Activated naive CD8-positive, alpha-beta T cell treated with anti-CD3 and anti-CD28 coated beads, Interleukin-2, amount 10 ng/mL, durations not matched to agents 7 days and 5 days (primary cell): ENCODE measurements at regions not wholly inside any gene's neighbourhood (a gene's known extent, or its start where the extent isn't known, plus 50 kb on each side); places are given as distances from the start of the nearest gene placed in this dataset.
"Not testable (repeated sequence)": the region's sequence is repeated elsewhere in the genome, so short reads cannot be mapped to it uniquely, and the experiment has no call there.

Source experiments
- ATAC-seq: fragments of 150-1000 bp; cut with Tn5 transposase; one replicate; pipeline ENCODE4 v1.10.0; 2021; ENCODE audit warnings: low read depth, moderate library complexity
- POLR2A ChIA-PET: fragments of 350-600 bp; sonication (Branson Sonifier 250); formaldehyde crosslinking; loops from one replicate; lab custom pipeline; 2021; ENCODE audit warnings: antibody characterized with exemption; lab: Charles Lee
- DNase-seq: peaks from one replicate; pipeline ENCODE4 v3.0.0; 2021
- H3K27ac Mint-ChIP-seq: one replicate; pipeline ENCODE4 v1.8.0; 2022; ENCODE audit warnings: mild to moderate bottlenecking, mixed read lengths
- H3K27me3 Mint-ChIP-seq: one replicate; pipeline ENCODE4 v1.8.0; 2022; ENCODE audit warnings: mild to moderate bottlenecking, moderate library complexity, mixed read lengths
- H3K36me3 Mint-ChIP-seq: one replicate; pipeline ENCODE4 v1.8.0; 2021; ENCODE audit warnings: mild to moderate bottlenecking, mixed read lengths
- H3K4me1 Mint-ChIP-seq: one replicate; pipeline ENCODE4 v1.8.0; 2021; ENCODE audit warnings: mixed read lengths
- H3K4me3 Mint-ChIP-seq: one replicate; pipeline ENCODE4 v1.8.0; 2022; ENCODE audit warnings: mild to moderate bottlenecking, moderate library complexity, mixed read lengths
- H3K9me3 Mint-ChIP-seq: one replicate; pipeline ENCODE4 v1.8.0; 2021; ENCODE audit warnings: mixed read lengths

DNA sequence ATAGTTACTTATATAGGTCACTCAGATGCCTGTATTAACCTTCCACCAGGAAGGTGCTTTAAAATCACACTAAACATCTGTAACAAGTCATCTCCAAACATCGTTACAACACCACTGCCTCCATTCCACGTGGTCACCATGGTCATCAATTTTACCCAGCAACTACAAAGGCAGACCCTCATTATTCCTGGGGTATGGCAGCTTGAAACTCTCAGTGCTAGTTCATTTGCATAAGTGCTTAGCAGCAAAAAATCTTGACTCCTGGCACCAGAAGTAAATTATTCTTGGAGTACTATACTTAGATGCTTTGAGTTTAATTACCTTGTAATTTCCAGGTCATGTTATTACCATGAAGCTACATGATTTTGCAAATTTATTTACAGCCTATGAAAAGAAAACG is 250.6 kb downstream of the KBTBD8 start:
- no peaks in the 10 kb centered on the region for H3K36me3 Mint-ChIP-seq
- no peak overlapping the region for H3K4me3 Mint-ChIP-seq
- H3K9me3 Mint-ChIP-seq: peaks cover 7% of the 10 kb centered on the region
- H3K27me3 Mint-ChIP-seq: peaks cover 2% of the 10 kb centered on the region
- ATAC-seq (no peak), DNase-seq (no peak)
- POLR2A ChIA-PET: no interaction called here
- H3K4me1 Mint-ChIP-seq: no peaks in the 10 kb centered on the region
- H3K27ac Mint-ChIP-seq: no peak overlapping the region

DNA sequence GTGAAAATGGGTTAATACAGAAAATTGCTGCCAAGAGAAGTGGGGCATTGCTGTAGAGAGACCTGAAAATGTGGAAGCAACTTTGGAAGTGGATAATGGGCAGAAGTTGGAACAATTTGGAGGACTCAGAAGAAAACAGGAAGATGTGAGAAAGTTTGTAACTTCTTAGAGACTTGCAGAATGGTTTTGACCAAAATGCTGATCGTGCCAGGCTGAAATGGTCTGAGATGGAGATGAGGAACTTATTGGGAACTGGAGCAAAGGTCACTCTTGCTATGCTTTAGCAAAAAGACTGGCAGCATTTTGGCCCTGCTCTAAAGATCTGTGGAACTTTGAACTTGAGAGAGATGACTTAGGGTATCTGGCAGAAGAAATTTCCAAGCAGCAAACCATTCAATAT is 254.8 kb downstream of the KBTBD8 start:
- H3K4me3 Mint-ChIP-seq, H3K27me3 Mint-ChIP-seq, H3K9me3 Mint-ChIP-seq, H3K27ac Mint-ChIP-seq, H3K36me3 Mint-ChIP-seq, POLR2A ChIA-PET, ATAC-seq, H3K4me1 Mint-ChIP-seq, DNase-seq: not testable (repeated sequence)

DNA sequence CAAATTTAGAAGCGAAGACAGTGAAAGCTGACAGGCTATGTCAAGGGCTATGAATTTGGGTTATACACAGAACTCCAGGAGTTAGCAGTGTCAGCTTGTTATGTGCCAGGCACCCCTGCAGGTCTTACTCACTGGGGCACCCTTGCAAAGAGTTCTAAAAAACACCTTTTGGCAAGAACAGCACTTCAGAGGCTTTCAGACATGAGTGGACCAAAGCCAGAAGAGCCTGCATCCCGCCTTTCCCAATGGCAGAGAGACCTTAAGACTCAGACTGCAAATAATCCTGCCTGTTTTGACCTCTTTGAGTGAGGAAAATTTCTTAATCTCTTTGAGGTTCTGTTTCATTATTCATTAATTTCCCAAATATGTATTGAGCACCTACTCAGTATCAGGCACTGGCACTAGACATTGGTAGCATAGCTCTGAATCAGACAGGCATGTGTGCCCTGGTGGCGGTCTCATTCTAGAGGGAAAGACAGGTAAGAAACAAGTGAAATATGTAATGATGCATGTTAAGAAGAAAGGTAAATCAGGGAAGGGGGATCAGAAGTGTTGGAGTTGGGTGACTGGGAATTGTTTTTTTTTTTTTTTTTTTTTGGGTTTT is 280.0 kb downstream of the KBTBD8 start:
- ATAC-seq: no peak
- POLR2A ChIA-PET: interaction anchor here (0.7 kb wide), 1 partner anchor 29 kb away, joined by 3 read pairs; no protein-coding TSS in a partner anchor
- no peak for DNase-seq
- H3K9me3 Mint-ChIP-seq: peaks cover 6% of the 10 kb centered on the region
- H3K36me3 Mint-ChIP-seq: no peaks in the 10 kb centered on the region
- H3K4me3 Mint-ChIP-seq: no peak overlapping the region
- no peak overlapping the region for H3K27ac Mint-ChIP-seq
- no peaks in the 10 kb centered on the region for H3K27me3 Mint-ChIP-seq
- no peaks in the 10 kb centered on the region for H3K4me1 Mint-ChIP-seq

DNA sequence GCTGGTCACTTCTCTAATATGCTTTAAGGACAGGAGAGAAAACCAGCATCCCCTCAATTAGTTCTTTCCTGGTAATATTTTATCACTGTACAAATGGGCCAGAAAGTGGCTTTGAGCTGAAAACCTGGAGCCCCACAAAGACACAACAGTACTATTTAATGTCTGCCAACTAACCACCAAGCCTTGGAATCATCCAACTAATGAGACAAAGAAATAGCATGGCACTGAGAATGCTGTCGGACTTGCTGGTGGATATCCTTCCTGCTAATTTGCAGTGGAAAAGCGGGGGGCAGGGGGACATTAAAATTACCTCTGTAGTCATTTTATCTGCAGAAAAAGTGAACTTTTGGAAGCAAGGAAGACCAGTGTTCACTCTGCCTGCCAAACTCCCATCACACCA is 288.5 kb downstream of the KBTBD8 start:
- no peak for DNase-seq
- no peaks in the 10 kb centered on the region for H3K4me1 Mint-ChIP-seq

DNA sequence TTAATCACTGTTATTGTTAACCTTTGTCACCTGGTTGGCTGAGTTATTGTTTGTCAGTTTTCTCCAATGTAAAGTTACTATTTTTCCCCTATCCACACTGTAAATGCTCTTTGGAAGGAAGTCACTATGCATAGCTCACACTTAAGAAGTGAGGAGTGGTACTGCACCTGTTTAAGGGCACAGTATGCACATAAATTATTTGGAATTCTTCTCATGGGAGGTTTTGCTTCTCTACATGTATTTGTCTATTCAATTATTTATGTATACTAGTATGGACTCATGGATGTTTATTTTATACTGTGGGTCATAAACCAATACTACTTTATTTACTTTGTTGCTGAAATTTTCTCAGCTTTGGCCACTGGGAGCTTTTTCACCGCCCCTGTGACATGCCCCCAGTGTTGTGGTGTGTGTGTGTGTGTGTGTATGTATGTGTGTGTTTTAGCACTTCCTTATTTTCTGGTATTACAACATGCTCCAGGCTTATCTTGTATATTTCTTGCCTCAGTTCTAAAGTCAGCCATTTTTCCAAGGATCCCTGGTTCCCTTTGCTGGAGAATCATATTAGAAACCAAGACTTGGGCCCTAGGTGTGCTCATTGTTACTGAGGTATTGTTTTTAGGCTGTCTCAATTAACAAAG is 290.5 kb downstream of the KBTBD8 start:
- no peaks in the 10 kb centered on the region for H3K36me3 Mint-ChIP-seq
- peaks cover 3% of the 10 kb centered on the region for H3K9me3 Mint-ChIP-seq
- H3K4me1 Mint-ChIP-seq: no peaks in the 10 kb centered on the region
- no peak overlapping the region for H3K4me3 Mint-ChIP-seq
- ATAC-seq (no peak), DNase-seq (no peak)
- no peak overlapping the region for H3K27ac Mint-ChIP-seq
- H3K27me3 Mint-ChIP-seq: no peaks in the 10 kb centered on the region
- POLR2A ChIA-PET: no interaction called here

More for the DNA sequence above, 288.5 kb downstream of the KBTBD8 start:
- H3K9me3 Mint-ChIP-seq: peaks cover 7% of the 10 kb centered on the region
- H3K27me3 Mint-ChIP-seq: no peaks in the 10 kb centered on the region
- H3K36me3 Mint-ChIP-seq: no peaks in the 10 kb centered on the region
- H3K27ac Mint-ChIP-seq: no peak overlapping the region
- H3K4me3 Mint-ChIP-seq: no peak overlapping the region
- POLR2A ChIA-PET: no interaction called here
- ATAC-seq: no peak

DNA sequence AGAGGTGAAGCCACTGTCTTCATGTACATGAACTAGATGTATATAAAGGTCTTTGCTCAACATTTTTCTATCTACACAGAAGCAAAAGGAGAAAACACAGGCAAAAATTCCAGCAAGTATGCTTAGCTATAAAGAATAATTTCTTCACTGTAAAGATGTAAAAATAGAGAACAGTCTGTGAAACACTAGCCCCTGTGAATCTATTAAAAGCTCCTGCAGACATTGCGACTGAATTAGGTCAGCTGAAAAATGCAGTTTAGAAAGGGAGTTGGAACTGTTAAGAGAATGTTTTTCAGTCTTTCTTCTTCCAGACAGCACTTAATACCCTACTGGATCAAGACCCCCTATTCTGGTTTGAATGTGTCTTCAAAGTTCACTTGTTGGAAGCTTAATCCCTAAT is 291.5 kb downstream of the KBTBD8 start:
- no peaks in the 10 kb centered on the region for H3K27me3 Mint-ChIP-seq
- ATAC-seq: no peak

DNA sequence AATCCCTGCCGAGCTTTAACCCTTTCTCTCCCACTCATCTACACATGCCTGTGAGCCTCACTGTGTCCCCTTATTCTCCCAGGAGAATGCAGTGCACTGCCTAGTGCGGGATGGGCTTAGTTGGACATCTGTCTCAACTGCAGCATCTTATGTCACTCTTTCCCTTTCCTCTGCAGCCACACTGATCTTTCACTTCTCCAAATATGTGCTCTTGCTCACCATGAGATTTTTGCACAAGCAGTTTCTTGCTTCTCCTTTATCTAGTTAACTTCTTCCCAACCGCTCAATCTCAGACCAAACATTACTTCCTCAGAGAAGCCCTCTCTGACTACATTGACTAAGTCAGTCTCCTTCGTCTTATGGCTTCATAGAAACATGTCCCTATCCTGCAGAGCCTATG is 292.3 kb downstream of the KBTBD8 start:
- no peaks in the 10 kb centered on the region for H3K36me3 Mint-ChIP-seq
- no peaks in the 10 kb centered on the region for H3K4me1 Mint-ChIP-seq
- H3K4me3 Mint-ChIP-seq: no peak overlapping the region
- H3K27ac Mint-ChIP-seq: no peak overlapping the region
- ATAC-seq: no peak
- H3K9me3 Mint-ChIP-seq: no peaks in the 10 kb centered on the region
- no peaks in the 10 kb centered on the region for H3K27me3 Mint-ChIP-seq
- DNase-seq: no peak
- POLR2A ChIA-PET: no interaction called here

More for the DNA sequence above, 291.5 kb downstream of the KBTBD8 start:
- no peak for DNase-seq
- no peaks in the 10 kb centered on the region for H3K4me1 Mint-ChIP-seq
- H3K36me3 Mint-ChIP-seq: no peaks in the 10 kb centered on the region
- H3K27ac Mint-ChIP-seq: no peak overlapping the region
- no peak overlapping the region for H3K4me3 Mint-ChIP-seq
- H3K9me3 Mint-ChIP-seq: peaks cover 3% of the 10 kb centered on the region
- POLR2A ChIA-PET: no interaction called here

DNA sequence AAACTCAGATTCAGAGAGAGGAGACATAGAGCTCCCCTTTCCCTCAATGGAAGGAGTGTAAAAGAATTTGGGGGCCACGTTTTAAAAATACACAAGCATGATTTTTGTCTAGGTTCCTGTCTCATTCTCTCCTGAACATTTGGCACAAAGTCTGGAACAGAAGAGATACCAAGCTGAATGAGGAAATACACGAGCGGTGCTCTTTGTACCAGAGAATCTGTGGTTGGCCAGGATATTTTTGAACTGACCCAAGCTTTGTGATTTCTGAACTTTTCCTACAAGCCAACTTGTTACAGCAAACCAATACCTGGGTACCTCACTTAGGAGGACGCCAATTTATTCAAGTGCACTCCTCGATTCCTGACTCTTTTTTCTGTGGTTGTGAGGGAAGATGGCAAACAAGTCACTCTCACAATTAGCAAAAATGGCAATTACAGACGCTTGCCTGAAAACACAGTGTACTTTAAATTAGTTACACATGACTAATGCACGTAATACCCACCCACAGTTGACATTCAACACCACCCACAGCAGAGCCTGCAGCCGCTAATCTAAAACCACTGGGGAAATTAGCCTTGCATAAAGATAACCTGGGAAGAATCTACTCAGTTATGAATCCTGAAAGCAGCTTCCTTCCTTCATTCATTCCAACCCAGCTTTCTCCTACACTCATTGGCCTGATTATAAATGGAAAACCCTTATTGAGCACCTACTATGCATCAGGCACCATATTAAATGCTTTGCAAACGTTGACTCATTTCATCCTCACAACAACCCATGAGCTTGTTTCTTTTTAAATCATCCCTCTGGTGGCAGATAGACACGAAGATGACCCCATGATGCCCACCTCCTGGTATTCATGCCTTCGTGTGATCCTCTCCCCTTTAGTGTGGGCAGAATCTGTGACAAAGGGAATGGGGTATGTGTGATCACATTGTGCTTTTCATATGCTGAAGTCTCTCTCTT is 293.5 kb downstream of the KBTBD8 start:
- DNase-seq: no peak
- H3K4me3 Mint-ChIP-seq: no peak overlapping the region
- ATAC-seq: no peak

DNA sequence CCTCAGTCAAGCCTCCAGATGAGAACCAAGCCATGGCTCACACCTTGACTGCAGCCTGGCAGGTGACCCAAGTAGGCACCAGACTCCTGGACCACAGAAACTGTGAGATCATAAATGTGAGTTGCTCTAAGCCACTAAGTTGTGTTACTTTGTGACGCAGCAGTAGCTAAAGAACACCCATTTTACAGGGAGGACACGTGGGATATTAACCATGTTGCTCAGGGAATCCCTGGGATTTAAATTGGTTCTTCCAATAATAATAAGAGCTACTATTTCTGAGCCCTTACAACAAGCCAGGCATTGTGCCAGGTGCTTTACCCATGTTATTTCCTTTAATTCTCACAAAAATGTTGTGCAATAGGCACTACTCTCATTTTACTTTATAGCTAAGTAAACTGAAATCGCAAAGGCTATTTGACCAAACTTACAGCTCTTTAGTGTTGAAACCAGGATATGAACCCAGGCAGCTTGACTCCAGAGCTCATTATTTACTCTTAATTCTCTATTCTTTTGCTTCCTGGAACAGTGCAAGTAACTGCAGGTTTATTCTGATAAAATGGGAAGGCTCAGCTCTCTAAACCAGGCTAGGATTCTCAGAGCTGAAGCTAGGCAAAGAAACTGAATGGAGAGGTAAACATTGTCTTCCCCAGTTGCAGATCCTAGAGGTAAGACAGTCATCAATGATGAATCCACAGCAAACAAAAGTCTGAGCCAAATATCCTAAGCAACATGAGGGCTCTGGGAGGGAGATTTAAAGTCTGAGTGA is 294.4 kb downstream of the KBTBD8 start:
- no peaks in the 10 kb centered on the region for H3K36me3 Mint-ChIP-seq
- no peak overlapping the region for H3K4me3 Mint-ChIP-seq
- no peak for DNase-seq
- H3K9me3 Mint-ChIP-seq: no peaks in the 10 kb centered on the region
- H3K4me1 Mint-ChIP-seq: no peaks in the 10 kb centered on the region
- no peak for ATAC-seq
- POLR2A ChIA-PET: no interaction called here
- no peak overlapping the region for H3K27ac Mint-ChIP-seq
- H3K27me3 Mint-ChIP-seq: no peaks in the 10 kb centered on the region

More for the DNA sequence above, 293.5 kb downstream of the KBTBD8 start:
- Mint-ChIP-seq H3K4me1 (no peaks in the 10 kb centered on the region), H3K27me3 (no peaks in the 10 kb centered on the region), H3K36me3 (no peaks in the 10 kb centered on the region), H3K9me3 (no peaks in the 10 kb centered on the region), H3K27ac (no peak overlapping the region)
- POLR2A ChIA-PET: no interaction called here

DNA sequence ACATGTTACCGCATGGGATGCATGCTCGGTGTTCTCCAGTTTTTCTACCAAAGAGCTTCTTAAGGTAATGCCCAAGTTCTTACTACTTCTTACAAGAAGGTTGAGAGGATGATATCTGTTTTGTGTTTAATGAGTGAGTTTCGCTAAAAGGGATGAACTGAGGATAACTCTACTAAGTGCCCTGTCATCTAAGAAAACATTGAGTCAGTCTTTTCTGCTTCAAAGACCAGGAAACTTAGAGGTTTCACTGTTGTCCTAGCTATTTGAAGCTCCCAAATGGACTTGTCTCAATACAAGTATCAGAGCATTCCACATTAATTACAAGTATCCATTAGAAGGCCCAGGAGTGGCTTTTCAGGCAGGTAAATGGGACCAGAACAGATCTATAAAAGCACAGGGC is 296.2 kb downstream of the KBTBD8 start:
- no peaks in the 10 kb centered on the region for H3K9me3 Mint-ChIP-seq
- POLR2A ChIA-PET: no interaction called here
- no peaks in the 10 kb centered on the region for H3K36me3 Mint-ChIP-seq
- DNase-seq (no peak), ATAC-seq (no peak)
- H3K4me3 Mint-ChIP-seq: no peak overlapping the region
- no peaks in the 10 kb centered on the region for H3K27me3 Mint-ChIP-seq
- H3K27ac Mint-ChIP-seq: no peak overlapping the region
- no peaks in the 10 kb centered on the region for H3K4me1 Mint-ChIP-seq

DNA sequence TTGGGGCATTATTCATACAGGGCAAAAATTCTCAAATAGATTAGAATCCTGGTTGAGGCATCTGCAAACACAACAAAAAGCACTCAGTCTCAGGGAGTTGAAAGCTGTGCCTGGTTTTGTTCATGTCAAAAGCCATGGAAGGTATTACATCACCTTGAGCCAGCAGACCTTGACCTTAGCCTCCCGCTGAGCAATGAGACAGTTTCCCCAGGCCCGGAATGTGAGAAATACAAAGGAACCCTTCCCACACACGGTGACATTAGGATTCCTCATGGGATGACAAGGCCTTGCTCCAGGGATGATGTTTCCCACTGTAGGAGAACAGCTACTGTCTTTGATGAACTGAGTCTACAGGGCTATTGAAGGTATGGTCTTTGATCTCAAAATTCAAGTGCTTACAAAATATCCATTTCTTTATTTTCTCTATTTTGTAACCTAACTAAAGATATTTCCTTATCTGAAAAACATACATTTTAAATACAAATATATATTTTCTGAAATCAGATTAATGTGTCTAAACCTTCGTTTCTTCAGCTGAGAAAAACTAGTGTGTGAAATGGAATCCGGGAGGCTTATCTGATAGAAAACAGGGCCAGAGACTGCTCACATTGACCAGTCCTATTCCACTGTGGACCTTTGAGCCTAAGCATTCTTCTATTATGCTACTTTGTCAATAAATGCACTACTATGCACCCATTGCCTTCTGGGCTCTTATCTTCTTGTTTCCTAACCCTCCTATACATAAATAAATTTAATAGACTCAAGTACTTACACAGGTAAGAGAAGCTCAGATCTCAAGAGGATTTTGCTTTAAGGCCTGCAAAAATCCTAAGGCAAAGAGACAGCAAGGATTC is 298.2 kb downstream of the KBTBD8 start:
- no peaks in the 10 kb centered on the region for H3K4me1 Mint-ChIP-seq
- no peaks in the 10 kb centered on the region for H3K36me3 Mint-ChIP-seq
- no peak overlapping the region for H3K4me3 Mint-ChIP-seq
- ATAC-seq: no peak
- no peaks in the 10 kb centered on the region for H3K27me3 Mint-ChIP-seq
- no peak overlapping the region for H3K27ac Mint-ChIP-seq
- H3K9me3 Mint-ChIP-seq: no peaks in the 10 kb centered on the region
- no peak for DNase-seq
- POLR2A ChIA-PET: no interaction called here

DNA sequence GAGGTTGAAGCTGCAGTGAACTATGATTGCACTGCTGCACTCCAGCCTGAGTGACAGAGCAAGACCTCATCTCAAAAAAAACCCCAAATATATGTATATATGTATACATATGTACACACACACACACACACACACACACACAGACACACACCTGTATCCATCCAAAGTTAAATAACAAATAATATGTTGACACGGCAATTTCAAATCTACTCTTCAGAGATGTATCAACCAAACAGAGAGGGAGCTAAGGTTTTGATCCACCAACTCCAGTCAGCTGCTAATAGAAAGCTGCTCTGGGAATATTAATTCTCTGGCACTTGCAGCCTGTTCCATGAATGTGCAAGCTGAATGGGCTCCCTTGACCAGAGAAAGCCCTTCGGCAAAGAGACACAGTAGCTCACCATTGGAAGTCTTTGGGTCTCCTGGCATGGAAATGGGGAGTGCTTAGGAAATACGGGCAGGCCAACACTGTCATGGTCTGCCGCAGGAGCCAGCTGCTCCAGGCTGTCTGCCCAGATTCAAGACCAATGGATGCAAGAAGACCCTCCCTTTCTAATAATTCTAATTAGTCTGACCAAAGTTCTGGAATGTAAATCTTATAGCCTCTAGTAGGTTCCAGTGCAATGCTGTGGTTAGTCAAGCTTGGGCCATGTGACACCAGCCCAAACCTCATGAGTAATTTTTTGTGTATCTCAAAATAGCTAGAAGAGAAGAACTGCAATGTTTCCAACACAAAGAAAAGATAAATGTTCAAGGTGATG is 299.8 kb downstream of the KBTBD8 start:
- H3K27me3 Mint-ChIP-seq: no peaks in the 10 kb centered on the region
- no peak for DNase-seq
- no peak overlapping the region for H3K27ac Mint-ChIP-seq
- POLR2A ChIA-PET: no interaction called here
- no peaks in the 10 kb centered on the region for H3K36me3 Mint-ChIP-seq
- no peaks in the 10 kb centered on the region for H3K4me1 Mint-ChIP-seq
- no peaks in the 10 kb centered on the region for H3K9me3 Mint-ChIP-seq
- ATAC-seq: no peak
- H3K4me3 Mint-ChIP-seq: no peak overlapping the region
